Nephron progenitor cell (in vitro differentiated cells): ENCODE measurements at regions not wholly inside any gene's neighbourhood (a gene's known extent, or its start where the extent isn't known, plus 50 kb on each side); places are given as distances from the start of the nearest gene placed in this dataset.
"Not testable (repeated sequence)": the region's sequence is repeated elsewhere in the genome, so short reads cannot be mapped to it uniquely, and the experiment has no call there.

Experiments used
- DNase-seq: peaks from one replicate; pipeline ENCODE4 v3.0.0; 2021
- H3K27ac Mint-ChIP-seq: 2 replicates; pipeline ENCODE4 v1.8.0; 2021; ENCODE audit warnings: mild to moderate bottlenecking, moderate library complexity, mixed read lengths
- H3K27me3 Mint-ChIP-seq: 2 replicates; pipeline ENCODE4 v1.8.0; 2021; ENCODE audit warnings: mild to moderate bottlenecking, low read depth, mixed read lengths; ENCODE audit not compliant: poor library complexity
- H3K36me3 Mint-ChIP-seq: 2 replicates; pipeline ENCODE4 v1.8.0; 2021; ENCODE audit warnings: low read depth, mixed read lengths
- H3K4me1 Mint-ChIP-seq: 2 replicates; pipeline ENCODE4 v1.8.0; 2021; ENCODE audit warnings: mixed read lengths
- H3K4me3 Mint-ChIP-seq: 2 replicates; pipeline ENCODE4 v1.8.0; 2021; ENCODE audit warnings: mild to moderate bottlenecking, moderate library complexity, mixed read lengths
- H3K9me3 Mint-ChIP-seq: 2 replicates; pipeline ENCODE4 v1.8.0; 2021; ENCODE audit warnings: mild to moderate bottlenecking, moderate library complexity, mixed read lengths
- TF ChIP-seq, protein P1 (sequence below): fragments of 200-600 bp; sonication (generic); IDR thresholded peaks from 2 replicates; pipeline ENCODE4 v1.5.0; 2021; ENCODE audit warnings: antibody characterized with exemption

DNA sequence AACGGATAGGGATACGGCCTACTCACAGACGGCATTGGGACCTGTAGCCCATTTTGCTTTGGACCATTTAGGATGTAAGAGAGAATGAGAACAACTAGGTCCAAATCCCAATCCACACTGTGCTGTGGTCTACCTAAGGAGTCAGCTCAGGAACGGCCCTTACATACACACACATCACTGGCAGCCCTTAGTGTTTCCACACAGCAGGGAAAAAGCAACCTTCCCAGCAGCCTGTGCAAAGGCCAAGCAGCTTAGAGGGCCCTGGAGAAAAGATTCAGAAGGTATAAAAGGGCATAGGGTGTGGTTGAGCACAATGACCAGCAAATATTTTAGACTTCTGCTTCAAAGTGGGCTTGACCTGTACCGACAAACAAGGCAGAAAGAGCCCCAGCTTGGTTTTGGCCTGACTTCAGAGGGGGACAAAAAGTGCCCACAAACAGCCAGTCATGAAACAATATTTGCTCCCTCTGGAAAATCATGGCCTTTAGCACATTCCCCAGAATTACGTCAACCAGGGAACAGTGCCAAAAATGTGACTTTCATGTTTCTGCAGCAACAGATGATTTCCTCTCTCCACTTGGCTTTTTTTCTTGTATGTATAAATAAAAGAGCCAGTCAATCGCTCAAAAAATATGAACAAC lies 359.5 kb upstream of the FGF16 start:
- H3K36me3 Mint-ChIP-seq, result no peaks in the 10 kb centered on the region
- no peaks in the 10 kb centered on the region for H3K4me1 Mint-ChIP-seq
- peaks cover 92% of the 10 kb centered on the region for H3K9me3 Mint-ChIP-seq
- no peak for DNase-seq
- no peak overlapping the region for H3K4me3 Mint-ChIP-seq
- H3K27me3 Mint-ChIP-seq, result peaks cover 3% of the 10 kb centered on the region
- TF ChIP-seq, protein P1, sequence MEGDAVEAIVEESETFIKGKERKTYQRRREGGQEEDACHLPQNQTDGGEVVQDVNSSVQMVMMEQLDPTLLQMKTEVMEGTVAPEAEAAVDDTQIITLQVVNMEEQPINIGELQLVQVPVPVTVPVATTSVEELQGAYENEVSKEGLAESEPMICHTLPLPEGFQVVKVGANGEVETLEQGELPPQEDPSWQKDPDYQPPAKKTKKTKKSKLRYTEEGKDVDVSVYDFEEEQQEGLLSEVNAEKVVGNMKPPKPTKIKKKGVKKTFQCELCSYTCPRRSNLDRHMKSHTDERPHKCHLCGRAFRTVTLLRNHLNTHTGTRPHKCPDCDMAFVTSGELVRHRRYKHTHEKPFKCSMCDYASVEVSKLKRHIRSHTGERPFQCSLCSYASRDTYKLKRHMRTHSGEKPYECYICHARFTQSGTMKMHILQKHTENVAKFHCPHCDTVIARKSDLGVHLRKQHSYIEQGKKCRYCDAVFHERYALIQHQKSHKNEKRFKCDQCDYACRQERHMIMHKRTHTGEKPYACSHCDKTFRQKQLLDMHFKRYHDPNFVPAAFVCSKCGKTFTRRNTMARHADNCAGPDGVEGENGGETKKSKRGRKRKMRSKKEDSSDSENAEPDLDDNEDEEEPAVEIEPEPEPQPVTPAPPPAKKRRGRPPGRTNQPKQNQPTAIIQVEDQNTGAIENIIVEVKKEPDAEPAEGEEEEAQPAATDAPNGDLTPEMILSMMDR, result no peak
- H3K27ac Mint-ChIP-seq, result no peak overlapping the region

DNA sequence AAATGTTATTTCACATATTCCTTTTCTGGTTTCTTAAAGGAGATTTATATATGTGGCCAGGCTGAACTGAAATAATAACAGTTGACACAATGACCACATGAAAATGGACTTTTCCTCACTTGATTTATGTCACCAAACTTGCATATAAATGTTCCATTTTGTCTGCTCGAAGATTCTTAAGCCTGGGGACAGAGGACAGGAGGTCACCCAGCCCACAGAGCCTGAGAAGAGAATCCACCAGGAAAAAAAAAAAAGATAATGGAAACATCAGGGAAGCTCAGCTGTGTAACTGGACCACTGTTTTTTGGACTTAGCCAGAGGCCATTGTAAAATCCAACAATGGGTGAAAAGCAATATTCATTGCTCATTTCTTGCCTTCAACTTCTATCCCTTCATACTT lies 359.0 kb upstream of the FGF16 start:
- peaks cover 90% of the 10 kb centered on the region for H3K9me3 Mint-ChIP-seq
- no peaks in the 10 kb centered on the region for H3K4me1 Mint-ChIP-seq
- H3K36me3 Mint-ChIP-seq, result no peaks in the 10 kb centered on the region

DNA sequence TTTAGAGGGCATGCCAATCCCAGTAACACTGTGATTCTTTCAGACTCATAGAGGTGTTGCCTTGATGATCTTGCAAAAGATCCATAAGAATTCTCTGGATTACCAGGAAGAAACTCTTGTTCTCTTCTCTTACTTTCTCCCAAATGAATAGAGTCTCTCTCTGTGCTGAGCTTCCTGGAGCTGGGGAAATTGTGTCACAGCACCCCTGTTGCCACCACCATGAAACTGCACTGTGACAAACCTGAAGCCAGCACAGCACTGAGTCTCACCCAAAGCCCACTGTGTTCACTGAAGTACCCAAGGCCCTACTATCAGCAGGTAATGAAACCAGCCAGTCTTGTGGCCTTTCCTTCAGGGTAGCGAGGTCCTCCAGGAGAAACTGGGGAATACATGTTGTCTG lies 332.7 kb upstream of the FGF16 start:
- Mint-ChIP-seq H3K27ac (no peak overlapping the region), H3K9me3 (peaks cover 75% of the 10 kb centered on the region), H3K4me1 (no peaks in the 10 kb centered on the region), H3K36me3 (no peaks in the 10 kb centered on the region), H3K4me3 (no peak overlapping the region), H3K27me3 (no peaks in the 10 kb centered on the region)
- TF ChIP-seq, protein P1, result no peak
- no peak for DNase-seq

More for the DNA sequence above, 359.0 kb upstream of the FGF16 start:
- peaks cover 3% of the 10 kb centered on the region for H3K27me3 Mint-ChIP-seq
- no peak for DNase-seq
- no peak overlapping the region for H3K4me3 Mint-ChIP-seq
- H3K27ac Mint-ChIP-seq, result no peak overlapping the region
- TF ChIP-seq, protein P1, result no peak

DNA sequence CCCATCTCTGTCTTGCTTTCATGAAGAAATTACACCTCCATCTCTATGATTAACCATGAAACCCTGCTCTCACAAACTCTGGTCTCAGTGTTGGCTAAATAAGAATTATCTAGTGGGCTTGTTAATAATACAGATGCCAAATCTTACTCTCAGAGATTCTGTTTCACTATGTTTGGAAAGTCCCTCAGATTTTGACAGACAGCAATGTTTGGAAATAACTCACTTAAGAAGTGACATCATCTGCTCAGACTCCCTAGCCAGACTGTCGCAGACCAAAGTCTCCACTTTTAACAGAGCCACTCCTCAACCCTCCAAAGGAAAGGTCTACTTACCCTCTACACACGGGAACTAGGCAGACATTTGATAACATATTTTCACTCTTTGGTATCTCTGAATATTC lies 328.5 kb upstream of the FGF16 start:
- Mint-ChIP-seq H3K36me3 (no peaks in the 10 kb centered on the region), H3K4me3 (no peak overlapping the region), H3K4me1 (no peaks in the 10 kb centered on the region), H3K27me3 (no peaks in the 10 kb centered on the region), H3K9me3 (peaks cover 76% of the 10 kb centered on the region), H3K27ac (no peak overlapping the region)
- TF ChIP-seq, protein P1, result no peak
- DNase-seq, result no peak

DNA sequence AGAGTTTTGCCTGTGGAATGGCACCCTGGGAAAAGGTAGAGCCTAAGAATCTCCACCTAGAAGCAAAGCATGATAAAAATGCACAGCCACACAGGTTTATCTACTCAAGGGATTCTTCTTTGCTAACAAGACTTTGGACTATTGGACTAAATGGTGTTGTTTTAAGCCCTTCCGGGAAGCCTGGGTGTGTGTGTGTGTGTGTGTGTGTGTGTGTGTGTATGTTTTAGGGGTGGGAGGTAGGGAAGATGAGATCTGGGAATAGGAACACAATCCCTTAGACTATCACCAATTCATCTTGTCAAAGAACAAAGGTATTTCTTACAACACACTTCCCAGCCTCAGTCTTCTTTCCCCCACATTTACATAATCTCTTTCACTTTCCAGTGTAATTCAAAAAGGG lies 327.5 kb upstream of the FGF16 start:
- Mint-ChIP-seq H3K4me1 (no peaks in the 10 kb centered on the region), H3K4me3 (no peak overlapping the region), H3K27ac (no peak overlapping the region), H3K9me3 (peaks cover 70% of the 10 kb centered on the region), H3K27me3 (no peaks in the 10 kb centered on the region), H3K36me3 (no peaks in the 10 kb centered on the region)
- TF ChIP-seq, protein P1, result no peak
- DNase-seq, result no peak

DNA sequence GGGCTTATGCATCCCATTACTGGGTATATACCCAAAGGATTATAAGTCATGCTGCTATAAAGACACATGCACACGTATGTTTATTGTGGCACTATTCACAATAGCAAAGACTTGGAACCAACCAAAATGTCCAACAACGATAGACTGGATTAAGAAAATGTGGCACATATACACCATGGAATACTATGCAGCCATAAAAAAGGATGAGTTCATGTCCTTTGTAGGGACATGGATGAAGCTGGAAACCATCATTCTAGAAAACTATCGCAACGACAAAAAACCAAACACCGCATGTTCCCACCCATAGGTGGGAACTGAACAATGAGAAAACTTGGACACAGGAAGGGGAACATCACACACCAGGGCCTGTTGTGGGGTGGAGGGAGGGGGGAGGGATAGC lies 323.3 kb upstream of the FGF16 start:
- H3K9me3 Mint-ChIP-seq, result peaks cover 68% of the 10 kb centered on the region
- H3K27ac Mint-ChIP-seq, H3K27me3 Mint-ChIP-seq, DNase-seq, H3K4me1 Mint-ChIP-seq, H3K4me3 Mint-ChIP-seq, H3K36me3 Mint-ChIP-seq: not testable (repeated sequence)

DNA sequence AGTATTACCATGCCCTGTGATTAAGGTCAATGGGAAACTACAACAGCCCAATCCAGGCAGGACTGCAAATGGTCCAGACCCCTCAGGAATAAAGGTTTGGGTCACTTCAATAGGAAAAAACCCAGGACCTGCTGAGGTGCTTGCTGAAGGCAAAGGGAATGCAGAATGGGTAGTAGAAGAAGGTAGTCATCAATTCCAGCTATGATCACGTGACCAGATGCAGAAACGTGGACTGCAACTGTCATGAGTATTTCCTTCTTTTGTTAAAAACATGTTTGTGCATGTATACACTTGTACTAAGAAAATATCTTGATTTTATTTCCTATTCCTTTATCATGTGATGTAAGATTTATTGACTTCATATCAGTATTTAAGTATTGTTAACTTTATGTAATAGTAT lies 319.6 kb upstream of the FGF16 start:
- H3K36me3 Mint-ChIP-seq, H3K27me3 Mint-ChIP-seq, H3K27ac Mint-ChIP-seq, H3K4me1 Mint-ChIP-seq, H3K4me3 Mint-ChIP-seq, DNase-seq: not testable (repeated sequence)
- peaks cover 63% of the 10 kb centered on the region for H3K9me3 Mint-ChIP-seq
